ENCODE measurements at regions not wholly inside any gene's neighbourhood (a gene's known extent, or its start where the extent isn't known, plus 50 kb on each side); places are given as distances from the start of the nearest gene placed in this dataset.

- peaks cover 2% of the 10 kb centered on the region for H3K4me1 Mint-ChIP-seq
- TF ChIP-seq CTCF (IDR thresholded peaks at IDR 0.05; ENCODE audit: unreplicated experiment): no peak
- DNase-seq (ENCODE audit: low spot score in 2 of 2, unreplicated experiment in 2 of 2): no peak
- H3K4me3 Mint-ChIP-seq: no peak overlapping the region
- no peak overlapping the region for H3K27ac Mint-ChIP-seq
- H3K9me3 Mint-ChIP-seq: peaks cover 14% of the 10 kb centered on the region
- peaks cover 4% of the 10 kb centered on the region for H3K27me3 Mint-ChIP-seq (ENCODE audit: low read depth)
- no peaks in the 10 kb centered on the region for H3K36me3 Mint-ChIP-seq
Observed at GRCh38 chr6:156437121-156437879, 339.9 kb upstream of the ARID1B start.

GRCh38 chr6:156434795-156435190 is 342.4 kb upstream of the ARID1B start:
- Mint-ChIP-seq H3K36me3 (no peaks in the 10 kb centered on the region), H3K27me3 (ENCODE audit: low read depth) (peaks cover 1% of the 10 kb centered on the region), H3K27ac (no peak overlapping the region), H3K9me3 (peaks cover 7% of the 10 kb centered on the region), H3K4me1 (peaks cover 2% of the 10 kb centered on the region), H3K4me3 (no peak overlapping the region)
- no peak for DNase-seq (ENCODE audit: low spot score in 2 of 2, unreplicated experiment in 2 of 2)
- TF ChIP-seq CTCF (IDR thresholded peaks at IDR 0.05; ENCODE audit: unreplicated experiment): no peak

- no peak for DNase-seq (ENCODE audit: low spot score in 2 of 2, unreplicated experiment in 2 of 2)
- H3K36me3 Mint-ChIP-seq: no peaks in the 10 kb centered on the region
- H3K27ac Mint-ChIP-seq: no peak overlapping the region
- TF ChIP-seq CTCF (IDR thresholded peaks at IDR 0.05; ENCODE audit: unreplicated experiment): no peak
- H3K4me3 Mint-ChIP-seq: no peak overlapping the region
- peaks cover 7% of the 10 kb centered on the region for H3K9me3 Mint-ChIP-seq
- peaks cover 2% of the 10 kb centered on the region for H3K4me1 Mint-ChIP-seq
- no peaks in the 10 kb centered on the region for H3K27me3 Mint-ChIP-seq (ENCODE audit: low read depth)
Observed at GRCh38 chr6:156434049-156434794, 343.0 kb upstream of the ARID1B start.

- no peak overlapping the region for H3K4me3 Mint-ChIP-seq
- H3K27me3 Mint-ChIP-seq (ENCODE audit: low read depth): peaks cover 2% of the 10 kb centered on the region
- TF ChIP-seq CTCF (IDR thresholded peaks at IDR 0.05; ENCODE audit: unreplicated experiment): no peak
- peaks cover 2% of the 10 kb centered on the region for H3K4me1 Mint-ChIP-seq
- no peaks in the 10 kb centered on the region for H3K36me3 Mint-ChIP-seq
- peaks cover 7% of the 10 kb centered on the region for H3K9me3 Mint-ChIP-seq
- DNase-seq (ENCODE audit: low spot score in 2 of 2, unreplicated experiment in 2 of 2): no peak
- H3K27ac Mint-ChIP-seq: no peak overlapping the region
Observed at GRCh38 chr6:156432543-156432942, 344.6 kb upstream of the ARID1B start.

- Mint-ChIP-seq H3K36me3 (no peaks in the 10 kb centered on the region), H3K27ac (no peak overlapping the region), H3K4me3 (no peak overlapping the region), H3K4me1 (no peaks in the 10 kb centered on the region), H3K9me3 (peaks cover 11% of the 10 kb centered on the region), H3K27me3 (ENCODE audit: low read depth) (peaks cover 2% of the 10 kb centered on the region)
- DNase-seq (ENCODE audit: low spot score in 2 of 2, unreplicated experiment in 2 of 2): no peak
- no peak for TF ChIP-seq CTCF (IDR thresholded peaks at IDR 0.05; ENCODE audit: unreplicated experiment)
Observed at GRCh38 chr6:156430386-156430785, 346.8 kb upstream of the ARID1B start.

Data from mesothelial cell of epicardium (in vitro differentiated cells).